H9 (cell line): ENCODE measurements at regions not wholly inside any gene's neighbourhood (a gene's known extent, or its start where the extent isn't known, plus 50 kb on each side); places are given as distances from the start of the nearest gene placed in this dataset.

Experiments used
- DNase-seq: peaks from one replicate; pipeline ENCODE4 v3.0.0-alpha.2; 2017
- H2AFZ ChIP-seq: one replicate; pipeline ENCODE4 v1.6.1; 2013; ENCODE audit warnings: mild to moderate bottlenecking, low read length, control low read depth, moderate library complexity
- H2AK5ac ChIP-seq: 2 replicates; pipeline ENCODE4 v1.6.1; 2013; ENCODE audit warnings: low read length, control low read depth, mixed read lengths; ENCODE audit not compliant: insufficient read length
- H2BK120ac ChIP-seq: one replicate; pipeline ENCODE4 v1.6.1; 2013; ENCODE audit warnings: low read depth, mild to moderate bottlenecking, low read length, control low read depth, inconsistent platforms; ENCODE audit not compliant: poor library complexity, severe bottlenecking
- H2BK12ac ChIP-seq: 2 replicates; pipeline ENCODE4 v1.6.1; 2013; ENCODE audit warnings: low read length, control low read depth, mixed read lengths, low read depth; ENCODE audit not compliant: insufficient read length
- H2BK15ac ChIP-seq: 2 replicates; pipeline ENCODE4 v1.6.1; 2013; ENCODE audit warnings: low read depth, low read length, control low read depth
- H2BK20ac ChIP-seq: one replicate; pipeline ENCODE4 v1.6.1; 2013; ENCODE audit warnings: low read depth, mild to moderate bottlenecking, low read length, control low read depth, inconsistent platforms; ENCODE audit not compliant: poor library complexity, severe bottlenecking
- H2BK5ac ChIP-seq: 2 replicates; pipeline ENCODE4 v1.6.1; 2013; ENCODE audit warnings: low read length, control low read depth, mixed read lengths; ENCODE audit not compliant: insufficient read length
- H3K14ac ChIP-seq: 2 replicates; pipeline ENCODE4 v1.6.1; 2013; ENCODE audit warnings: low read length, control low read depth; ENCODE audit not compliant: insufficient read depth
- H3K18ac ChIP-seq: 2 replicates; pipeline ENCODE4 v1.6.1; 2013; ENCODE audit warnings: low read depth, mild to moderate bottlenecking, mixed read lengths, low read length, control low read depth; ENCODE audit not compliant: insufficient read length
- H3K23ac ChIP-seq: 2 replicates; pipeline ENCODE4 v1.6.1; 2013; ENCODE audit warnings: low read length, control low read depth, mixed read lengths, low read depth; ENCODE audit not compliant: insufficient read length
- H3K23me2 ChIP-seq: 2 replicates; pipeline ENCODE4 v1.6.1; 2013; ENCODE audit warnings: low read depth, mild to moderate bottlenecking, mixed read lengths, low read length, control low read depth; ENCODE audit not compliant: insufficient read length, poor library complexity, severe bottlenecking
- H3K27ac ChIP-seq: 2 replicates; pipeline ENCODE4 v1.5.1; 2013; ENCODE audit warnings: low read length, control low read depth, mixed read lengths, low read depth; ENCODE audit not compliant: insufficient read length
- H3K27me3 ChIP-seq: 2 replicates; pipeline ENCODE4 v1.6.1; 2013; ENCODE audit warnings: low read length, control low read depth, inconsistent platforms; ENCODE audit not compliant: insufficient read depth
- H3K4ac ChIP-seq: 2 replicates; pipeline ENCODE4 v1.6.1; 2013; ENCODE audit warnings: low read depth, mild to moderate bottlenecking, control low read depth, inconsistent platforms, low read length, moderate library complexity
- H3K4me1 ChIP-seq: 2 replicates; pipeline ENCODE4 v1.6.1; 2013; ENCODE audit warnings: low read length, control low read depth, inconsistent platforms; ENCODE audit not compliant: insufficient read depth
- H3K4me2 ChIP-seq: 2 replicates; pipeline ENCODE4 v1.6.1; 2013; ENCODE audit warnings: low read length, control low read depth, mixed read lengths; ENCODE audit not compliant: insufficient read length, insufficient read depth
- H3K56ac ChIP-seq: 2 replicates; pipeline ENCODE4 v1.6.1; 2013; ENCODE audit warnings: low read depth, mild to moderate bottlenecking, mixed read lengths, low read length, control low read depth; ENCODE audit not compliant: insufficient read length
- H3K79me1 ChIP-seq: 2 replicates; pipeline ENCODE4 v1.6.1; 2013; ENCODE audit warnings: low read depth, mild to moderate bottlenecking, moderate library complexity, low read length, control low read depth, inconsistent platforms; ENCODE audit not compliant: insufficient read depth, poor library complexity, severe bottlenecking
- H3K79me2 ChIP-seq: 2 replicates; pipeline ENCODE4 v1.6.1; 2013; ENCODE audit warnings: low read length, control low read depth, inconsistent platforms; ENCODE audit not compliant: insufficient read depth
- H3K9ac ChIP-seq: 2 replicates; pipeline ENCODE4 v1.6.1; 2013; ENCODE audit warnings: low read length, control low read depth, mixed read lengths; ENCODE audit not compliant: insufficient read length; ENCODE audit errors: extremely low read depth
- H3K9me3 ChIP-seq: one replicate; pipeline ENCODE4 v1.6.1; 2013; ENCODE audit warnings: low read depth, low read length, inconsistent platforms; ENCODE audit not compliant: control insufficient read depth
- H3T11ph ChIP-seq: one replicate; pipeline ENCODE4 v1.6.1; 2013; ENCODE audit warnings: mild to moderate bottlenecking, low read length, control low read depth, inconsistent platforms
- H4K20me1 ChIP-seq: one replicate; pipeline ENCODE4 v1.6.1; 2013; ENCODE audit not compliant: control insufficient read depth, insufficient read length, insufficient read depth
- H4K5ac ChIP-seq: 2 replicates; pipeline ENCODE4 v1.6.1; 2013; ENCODE audit warnings: low read depth, mild to moderate bottlenecking, mixed read lengths, low read length, control low read depth; ENCODE audit not compliant: insufficient read length
- H4K8ac ChIP-seq: replicated peaks from 2 replicates; pipeline ENCODE4 v1.6.1; 2013; ENCODE audit warnings: low read length, control low read depth, mixed read lengths, low read depth; ENCODE audit not compliant: insufficient read length
- H4K91ac ChIP-seq: 2 replicates; pipeline ENCODE4 v1.6.1; 2013; ENCODE audit warnings: low read depth, mild to moderate bottlenecking, moderate library complexity, mixed read lengths, low read length, control low read depth; ENCODE audit not compliant: insufficient read length
- H3K27ac Mint-ChIP-seq, 3 experiments: 2 replicates in 2 of 3; 3 replicates in 1 of 3; pipeline ENCODE4 v1.8.0; 2020 to 2021; ENCODE audit warnings: mixed read lengths in 3 of 3, mild to moderate bottlenecking in 1 of 3, moderate library complexity in 1 of 3
- H3K27me3 Mint-ChIP-seq: 2 replicates; pipeline ENCODE4 v1.8.0; 2021; ENCODE audit warnings: low read depth, mild to moderate bottlenecking, moderate library complexity, mixed read lengths
- H3K36me3 Mint-ChIP-seq, 3 experiments: 2 replicates in 2 of 3; 3 replicates in 1 of 3; pipeline ENCODE4 v1.8.0; 2020 to 2021; ENCODE audit warnings: low read depth in 3 of 3, mixed read lengths in 3 of 3; ENCODE audit not compliant: insufficient read depth in 1 of 3
- H3K4me1 Mint-ChIP-seq, 2 experiments: 2 replicates each; pipeline ENCODE4 v1.8.0; 2020; ENCODE audit warnings: mixed read lengths in 2 of 2
- H3K4me3 Mint-ChIP-seq, 2 experiments: 2 replicates in 1 of 2; 3 replicates in 1 of 2; pipeline ENCODE4 v1.8.0; 2020 to 2021; ENCODE audit warnings: mild to moderate bottlenecking in 2 of 2, mixed read lengths in 2 of 2, moderate library complexity in 1 of 2
- H3K9me3 Mint-ChIP-seq, 2 experiments: 2 replicates in 1 of 2; 3 replicates in 1 of 2; pipeline ENCODE4 v1.8.0; 2020; ENCODE audit warnings: mild to moderate bottlenecking in 2 of 2, mixed read lengths in 2 of 2, moderate library complexity in 1 of 2
- WGBS: extraction: QIAGEN DNeasy Blood & Tissue Kit; methylation state at CpG from one replicate; pipeline ENCODE4 v1.1.7; 2013; ENCODE audit warnings: missing lambda C conversion rate, low lambda C conversion rate, mixed read lengths; ENCODE audit not compliant: insufficient read length; ENCODE audit errors: extremely low coverage; 5-methylcytosine and 5-hydroxymethylcytosine counted together
- TF ChIP-seq, protein P1 (sequence below): fragments of 200-600 bp; sonication (generic); conservative IDR thresholded peaks from 3 replicates; pipeline ENCODE4 v1.8.0; 2021; ENCODE audit warnings: antibody characterized with exemption, mild to moderate bottlenecking

DNA sequence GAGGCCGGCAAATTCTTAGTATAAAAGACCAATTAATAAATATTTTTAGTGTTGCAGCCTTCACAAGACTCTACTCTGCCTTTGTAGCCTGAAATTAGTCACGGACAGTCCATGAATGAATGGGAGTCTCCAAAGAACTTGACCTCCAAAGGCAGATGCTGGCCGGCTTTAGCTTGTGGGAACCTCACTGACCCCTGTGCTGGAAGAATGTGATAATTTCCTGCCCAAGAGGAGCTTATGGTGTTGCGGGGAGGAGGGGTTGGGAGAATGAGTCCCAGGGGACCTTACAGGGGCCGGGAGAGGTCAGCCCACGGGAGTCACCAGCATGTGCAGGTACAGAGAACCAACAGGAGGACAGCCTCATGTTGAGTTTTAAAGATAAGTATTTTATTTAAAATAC, 143.1 kb downstream of the IRX2 start:
- H2AFZ ChIP-seq: no peak overlapping the region
- no CpG with 5 or more reads among the region's 6 CpGs for WGBS
- H4K5ac ChIP-seq: no peak overlapping the region
- H3K4ac ChIP-seq: no peak overlapping the region
- H4K20me1 ChIP-seq: no peaks in the 10 kb centered on the region
- TF ChIP-seq, protein P1, sequence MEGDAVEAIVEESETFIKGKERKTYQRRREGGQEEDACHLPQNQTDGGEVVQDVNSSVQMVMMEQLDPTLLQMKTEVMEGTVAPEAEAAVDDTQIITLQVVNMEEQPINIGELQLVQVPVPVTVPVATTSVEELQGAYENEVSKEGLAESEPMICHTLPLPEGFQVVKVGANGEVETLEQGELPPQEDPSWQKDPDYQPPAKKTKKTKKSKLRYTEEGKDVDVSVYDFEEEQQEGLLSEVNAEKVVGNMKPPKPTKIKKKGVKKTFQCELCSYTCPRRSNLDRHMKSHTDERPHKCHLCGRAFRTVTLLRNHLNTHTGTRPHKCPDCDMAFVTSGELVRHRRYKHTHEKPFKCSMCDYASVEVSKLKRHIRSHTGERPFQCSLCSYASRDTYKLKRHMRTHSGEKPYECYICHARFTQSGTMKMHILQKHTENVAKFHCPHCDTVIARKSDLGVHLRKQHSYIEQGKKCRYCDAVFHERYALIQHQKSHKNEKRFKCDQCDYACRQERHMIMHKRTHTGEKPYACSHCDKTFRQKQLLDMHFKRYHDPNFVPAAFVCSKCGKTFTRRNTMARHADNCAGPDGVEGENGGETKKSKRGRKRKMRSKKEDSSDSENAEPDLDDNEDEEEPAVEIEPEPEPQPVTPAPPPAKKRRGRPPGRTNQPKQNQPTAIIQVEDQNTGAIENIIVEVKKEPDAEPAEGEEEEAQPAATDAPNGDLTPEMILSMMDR: no peak
- Mint-ChIP-seq H3K27me3 (peaks cover 2% of the 10 kb centered on the region), H3K4me3 (no peak overlapping the region), H3K27ac (no peak overlapping the region; a peak in 1 of 7 replicates), H3K9me3 (no peaks in the 10 kb centered on the region), H3K4me1 (peaks cover 8% of the 10 kb centered on the region in 2 experiments; a peak in 2 of 4 replicates), H3K36me3 (no peaks in the 10 kb centered on the region; a peak in 1 of 7 replicates)
- no peak overlapping the region for H3K23ac ChIP-seq
- no peak overlapping the region for H4K91ac ChIP-seq
- H3K27me3 ChIP-seq: no peaks in the 10 kb centered on the region
- no peak overlapping the region for H3K4me2 ChIP-seq
- H3K23me2 ChIP-seq: no peaks in the 10 kb centered on the region
- H3K79me2 ChIP-seq: no peaks in the 10 kb centered on the region
- H3K56ac ChIP-seq: no peak overlapping the region
- H3K27ac ChIP-seq: no peak overlapping the region
- H3T11ph ChIP-seq: no peak overlapping the region
- no peak overlapping the region for H2BK120ac ChIP-seq
- no peak for DNase-seq
- H2BK12ac ChIP-seq: no peak overlapping the region
- no peak overlapping the region for H2BK20ac ChIP-seq
- H3K9ac ChIP-seq: no peak overlapping the region
- H2AK5ac ChIP-seq: no peak overlapping the region
- H3K79me1 ChIP-seq: no peaks in the 10 kb centered on the region
- H4K8ac ChIP-seq: no peak overlapping the region
- no peak overlapping the region for H2BK15ac ChIP-seq
- no peak overlapping the region for H3K14ac ChIP-seq
- H3K4me1 ChIP-seq: no peaks in the 10 kb centered on the region
- no peak overlapping the region for H3K18ac ChIP-seq
- no peaks in the 10 kb centered on the region for H3K9me3 ChIP-seq
- no peak overlapping the region for H2BK5ac ChIP-seq
